ENCODE measurements at regions not wholly inside any gene's neighbourhood (a gene's known extent, or its start where the extent isn't known, plus 50 kb on each side); places are given as distances from the start of the nearest gene placed in this dataset.

DNA sequence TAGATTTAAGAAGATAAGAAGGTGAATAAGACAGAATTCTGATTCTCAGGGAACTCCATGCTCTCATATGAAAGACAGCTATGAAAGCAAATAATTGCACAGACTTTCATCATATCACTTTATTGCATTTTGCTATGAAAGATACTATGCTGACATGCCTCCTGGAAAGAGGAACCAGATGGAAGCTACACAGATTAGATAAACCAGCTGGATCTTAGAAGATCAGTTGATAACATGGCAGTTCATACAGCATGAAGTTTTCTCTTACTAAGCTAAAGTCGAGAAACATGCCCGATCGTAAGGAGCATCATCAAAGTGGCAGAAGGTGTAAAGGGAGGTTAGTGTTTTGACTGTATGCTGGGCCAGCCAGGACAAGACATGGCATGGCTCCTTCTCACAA lies 112.5 kb upstream of the DPP6 start:
- TF ChIP-seq, protein P1, sequence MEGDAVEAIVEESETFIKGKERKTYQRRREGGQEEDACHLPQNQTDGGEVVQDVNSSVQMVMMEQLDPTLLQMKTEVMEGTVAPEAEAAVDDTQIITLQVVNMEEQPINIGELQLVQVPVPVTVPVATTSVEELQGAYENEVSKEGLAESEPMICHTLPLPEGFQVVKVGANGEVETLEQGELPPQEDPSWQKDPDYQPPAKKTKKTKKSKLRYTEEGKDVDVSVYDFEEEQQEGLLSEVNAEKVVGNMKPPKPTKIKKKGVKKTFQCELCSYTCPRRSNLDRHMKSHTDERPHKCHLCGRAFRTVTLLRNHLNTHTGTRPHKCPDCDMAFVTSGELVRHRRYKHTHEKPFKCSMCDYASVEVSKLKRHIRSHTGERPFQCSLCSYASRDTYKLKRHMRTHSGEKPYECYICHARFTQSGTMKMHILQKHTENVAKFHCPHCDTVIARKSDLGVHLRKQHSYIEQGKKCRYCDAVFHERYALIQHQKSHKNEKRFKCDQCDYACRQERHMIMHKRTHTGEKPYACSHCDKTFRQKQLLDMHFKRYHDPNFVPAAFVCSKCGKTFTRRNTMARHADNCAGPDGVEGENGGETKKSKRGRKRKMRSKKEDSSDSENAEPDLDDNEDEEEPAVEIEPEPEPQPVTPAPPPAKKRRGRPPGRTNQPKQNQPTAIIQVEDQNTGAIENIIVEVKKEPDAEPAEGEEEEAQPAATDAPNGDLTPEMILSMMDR (IDR thresholded peaks at IDR 0.05) = no peak
- no peak for TF ChIP-seq POLR2A (IDR thresholded peaks at IDR 0.05)

Data from Peyer's patch (tissue), 4 donors.